ENCODE measurements at regions not wholly inside any gene's neighbourhood (a gene's known extent, or its start where the extent isn't known, plus 50 kb on each side); places are given as distances from the start of the nearest gene placed in this dataset.
A peak's percentile ranks its signal among the peaks of the same experiment; 100 is the strongest.

DNA sequence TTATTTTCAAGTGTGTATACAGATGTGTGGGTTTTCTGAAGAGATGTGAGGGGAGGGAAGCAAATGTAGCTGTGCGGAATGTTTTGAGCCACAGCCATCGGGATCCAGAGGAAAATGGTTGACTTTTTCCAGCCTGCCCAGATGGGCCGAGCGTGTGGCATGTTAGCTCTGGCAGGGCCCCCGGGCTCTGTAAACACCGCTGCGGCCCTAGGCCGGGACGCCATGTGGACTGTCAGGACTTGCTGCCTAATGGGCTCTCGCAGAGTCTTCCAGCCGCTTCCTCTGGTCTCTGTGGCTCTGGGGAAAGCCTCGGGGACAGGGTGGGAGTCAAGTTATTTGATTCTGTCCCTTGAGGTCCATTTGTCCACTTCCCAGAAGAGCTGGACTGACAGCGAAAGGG, 109.6 kb upstream of the PTCH1 start:
- DNase-seq (ENCODE audit: low spot score) = no peak

DNA sequence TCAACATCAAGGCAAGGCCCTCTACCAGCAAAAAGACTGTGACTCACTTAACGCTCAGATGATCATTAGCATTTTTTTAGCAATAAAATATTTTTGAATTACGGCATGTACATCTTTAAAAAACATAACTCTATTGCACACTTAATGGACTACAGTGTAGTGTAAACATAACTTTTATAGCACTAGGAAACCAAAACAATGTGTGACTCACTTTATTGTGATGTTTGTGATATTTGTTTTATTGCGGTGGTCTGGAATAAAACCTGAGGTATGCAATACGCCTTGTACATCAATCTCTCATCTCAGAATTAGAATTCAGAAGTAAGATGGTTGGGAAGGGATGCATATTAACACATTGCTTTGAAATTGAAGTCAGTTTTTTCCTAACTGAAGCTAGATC, 106.9 kb upstream of the PTCH1 start:
- DNase-seq (ENCODE audit: low spot score) = no peak

DNA sequence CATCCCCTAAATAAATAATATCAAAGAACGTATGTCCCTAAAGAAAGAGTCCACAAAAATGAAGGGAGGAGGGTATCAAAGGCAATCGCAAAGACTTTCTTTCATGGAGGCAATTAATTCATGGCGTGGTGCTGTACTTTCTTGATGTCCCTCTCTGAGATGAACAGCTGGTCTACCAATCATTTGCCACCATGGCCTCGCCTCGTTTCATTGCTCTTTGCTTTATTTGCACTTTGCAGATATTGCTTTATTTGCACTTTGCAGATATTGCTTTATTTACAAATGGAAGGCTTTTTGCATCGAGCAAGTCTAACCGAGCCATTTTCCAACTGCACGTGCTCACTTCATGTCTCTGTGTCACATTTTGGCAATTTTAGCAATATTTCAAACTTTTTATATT, 104.0 kb upstream of the PTCH1 start:
- DNase-seq (ENCODE audit: low spot score) = no peak

DNA sequence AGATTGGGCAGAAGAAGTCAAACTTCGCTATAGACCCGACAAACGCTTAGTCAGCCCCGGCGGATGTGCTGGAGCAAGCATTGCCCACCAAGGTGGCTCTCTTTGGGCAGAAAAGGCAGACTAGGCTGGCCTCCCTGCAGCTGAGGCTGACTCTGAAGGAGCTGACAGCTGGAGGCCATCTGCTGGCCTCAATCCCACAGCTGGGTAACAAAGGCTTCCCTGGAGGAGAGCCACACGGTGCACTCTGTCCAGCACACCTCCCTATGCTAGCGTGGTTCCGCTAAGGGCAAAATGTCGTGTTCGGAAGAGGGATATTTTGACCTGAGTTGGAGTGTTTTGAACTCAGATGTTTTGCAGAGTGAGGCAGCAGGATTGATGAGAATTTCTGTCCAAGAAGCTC, 103.5 kb upstream of the PTCH1 start:
- no peak for DNase-seq (ENCODE audit: low spot score)

DNA sequence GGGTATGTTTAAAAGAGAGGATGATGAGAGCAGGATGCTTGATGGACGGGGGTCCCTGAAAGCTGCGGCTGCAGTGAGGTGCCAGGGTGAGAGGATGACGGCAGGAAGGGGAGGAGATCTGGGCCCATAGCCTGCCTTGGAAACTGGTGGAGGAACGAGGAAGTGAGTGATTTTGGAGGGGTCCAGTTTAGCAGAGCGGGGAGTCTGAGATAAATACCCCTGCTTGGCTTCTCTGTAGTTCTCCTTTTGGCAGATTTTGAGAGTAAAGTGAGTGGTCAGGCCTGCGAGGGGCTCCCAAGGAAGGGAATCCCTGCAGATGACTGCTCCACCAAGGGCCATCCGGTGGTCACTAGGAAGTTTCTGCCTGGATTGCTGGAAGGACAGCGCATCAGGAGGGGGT, 98.5 kb upstream of the PTCH1 start:
- no peak for DNase-seq (ENCODE audit: low spot score)

DNA sequence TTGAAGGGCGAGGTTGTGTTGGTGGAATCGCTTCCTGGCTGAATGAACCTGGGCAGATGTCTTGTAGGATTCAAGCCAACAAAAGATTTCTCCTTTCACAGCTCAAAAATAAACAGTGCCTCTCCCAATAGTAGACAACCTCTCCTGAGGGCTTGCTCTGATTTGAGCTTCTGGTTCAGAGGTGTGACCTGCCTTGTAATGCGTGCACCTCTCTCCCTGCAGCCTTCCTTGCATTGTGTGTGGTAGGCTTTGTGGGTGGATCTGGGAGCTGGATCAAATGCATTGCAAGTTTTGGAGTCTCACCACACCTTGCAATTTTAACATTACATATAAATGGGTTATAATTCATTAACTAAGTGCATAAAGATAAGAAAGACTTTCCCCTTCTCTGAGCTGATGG, 96.9 kb upstream of the PTCH1 start:
- DNase-seq (ENCODE audit: low spot score) = no peak

DNA sequence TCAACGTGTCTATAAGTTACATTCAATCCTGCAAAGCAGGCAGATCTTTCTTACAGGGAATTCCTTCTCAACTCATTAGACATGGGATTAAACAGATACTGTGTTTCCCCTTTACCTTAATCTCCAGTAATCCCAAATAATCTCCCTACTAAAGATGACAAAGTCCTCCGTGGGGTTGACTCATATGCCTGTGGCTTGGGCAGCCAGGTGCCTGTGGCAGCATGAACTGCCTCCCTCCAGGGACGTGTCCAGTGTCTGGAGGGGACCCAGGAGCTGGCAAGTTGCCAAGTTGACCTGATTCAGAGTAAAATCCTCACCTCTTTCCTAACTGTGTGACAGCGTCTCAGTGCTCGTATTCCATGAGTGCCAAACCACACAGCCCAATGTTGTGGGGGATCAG, 94.6 kb upstream of the PTCH1 start:
- DNase-seq (ENCODE audit: low spot score) = no peak

DNA sequence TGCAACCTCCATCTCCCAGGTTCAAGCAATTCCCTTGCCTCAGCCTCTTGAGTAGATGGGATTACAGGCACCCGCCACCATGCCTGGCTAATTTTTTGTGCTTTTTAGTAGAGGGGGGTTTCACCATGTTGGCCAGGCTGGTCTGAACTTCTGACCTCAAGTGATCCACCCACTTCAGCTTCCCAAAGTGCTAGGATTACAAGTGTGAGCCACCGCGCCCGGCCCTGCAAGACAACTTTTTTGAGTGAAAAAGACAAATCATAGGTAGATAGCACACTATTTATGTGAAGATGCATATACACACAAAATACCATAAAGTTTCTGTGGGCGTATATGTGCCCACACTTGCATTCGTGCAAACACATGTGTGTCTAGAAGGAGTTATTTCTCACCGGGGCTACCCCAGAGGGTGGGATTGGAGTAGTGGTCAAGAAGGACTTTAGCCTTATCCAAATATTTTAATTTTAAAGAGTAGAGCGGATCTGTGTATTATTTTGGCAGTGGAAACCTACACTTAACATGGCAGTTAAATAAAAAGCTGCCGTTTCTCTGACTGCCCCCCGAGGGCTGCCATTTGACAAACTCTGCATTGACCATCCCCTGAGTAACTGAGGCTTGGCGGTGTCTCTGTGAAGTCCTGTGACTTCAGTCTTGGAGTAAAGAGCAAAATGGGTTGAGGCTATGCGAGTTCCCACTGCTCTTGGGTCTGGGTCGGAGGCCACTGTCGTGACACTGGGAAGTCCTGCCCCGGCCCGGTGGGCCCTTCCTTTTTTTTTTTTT, 93.4 kb upstream of the PTCH1 start:
- peak; percentile 57 for DNase-seq (ENCODE audit: low spot score)

DNA sequence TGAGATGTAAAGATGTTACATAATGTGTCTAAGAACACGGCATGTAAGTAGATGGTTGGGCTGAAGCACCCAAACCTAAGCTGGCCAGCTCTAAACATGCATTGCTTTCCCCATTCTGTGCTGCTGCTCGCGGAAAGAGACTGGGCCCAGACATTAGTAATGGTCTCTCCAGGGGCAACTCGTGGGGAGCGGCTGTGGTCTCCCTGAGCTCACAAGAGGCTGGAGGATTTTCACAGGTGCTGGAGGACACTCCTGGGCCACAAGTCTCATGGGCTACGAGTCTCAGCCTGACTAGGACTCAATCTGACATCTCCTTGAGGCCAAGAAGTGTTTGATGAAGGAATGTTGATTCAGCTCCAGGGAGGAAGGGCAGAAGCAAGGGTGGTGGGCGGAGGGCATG, 92.7 kb upstream of the PTCH1 start:
- no peak for DNase-seq (ENCODE audit: low spot score)

DNA sequence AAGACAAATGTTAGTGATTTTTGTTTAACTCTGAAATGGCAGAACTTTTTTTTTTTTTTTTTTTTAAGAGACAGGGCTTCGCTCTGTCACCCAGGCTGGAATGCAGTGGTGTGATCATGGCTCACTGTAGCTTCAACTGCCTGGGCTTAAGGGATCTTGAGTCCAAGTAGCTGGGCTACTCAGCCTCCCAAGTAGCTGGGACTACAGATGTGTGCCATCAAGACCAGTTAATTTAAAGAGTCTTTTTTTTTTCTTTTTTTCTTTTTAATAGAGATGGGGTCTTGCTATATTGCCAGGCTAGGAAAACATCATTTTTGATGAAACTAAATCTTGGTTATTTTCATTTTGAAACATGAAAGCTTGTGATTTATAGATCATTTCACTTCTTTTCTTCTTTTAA, 91.6 kb upstream of the PTCH1 start:
- DNase-seq (ENCODE audit: low spot score) = no peak

DNA sequence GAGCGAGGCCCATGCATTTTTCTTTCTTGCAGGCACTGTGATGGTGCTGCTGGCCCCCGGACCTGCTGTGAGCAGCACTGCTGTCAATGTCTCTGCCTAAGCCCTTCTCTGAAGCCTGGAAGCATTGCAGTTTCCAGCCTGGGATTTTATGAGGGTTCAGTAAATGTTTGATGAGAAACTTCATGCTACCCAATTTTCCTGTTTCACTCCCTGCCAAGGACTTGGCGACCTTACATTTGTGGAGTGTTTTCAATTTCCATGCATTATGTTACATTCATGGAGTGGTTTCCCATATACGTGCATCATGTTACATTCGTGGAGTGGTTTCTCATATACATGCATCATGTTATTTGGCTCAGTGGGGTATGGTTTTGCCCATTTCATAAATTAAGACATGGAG, 90.7 kb upstream of the PTCH1 start:
- no peak for DNase-seq (ENCODE audit: low spot score)

DNA sequence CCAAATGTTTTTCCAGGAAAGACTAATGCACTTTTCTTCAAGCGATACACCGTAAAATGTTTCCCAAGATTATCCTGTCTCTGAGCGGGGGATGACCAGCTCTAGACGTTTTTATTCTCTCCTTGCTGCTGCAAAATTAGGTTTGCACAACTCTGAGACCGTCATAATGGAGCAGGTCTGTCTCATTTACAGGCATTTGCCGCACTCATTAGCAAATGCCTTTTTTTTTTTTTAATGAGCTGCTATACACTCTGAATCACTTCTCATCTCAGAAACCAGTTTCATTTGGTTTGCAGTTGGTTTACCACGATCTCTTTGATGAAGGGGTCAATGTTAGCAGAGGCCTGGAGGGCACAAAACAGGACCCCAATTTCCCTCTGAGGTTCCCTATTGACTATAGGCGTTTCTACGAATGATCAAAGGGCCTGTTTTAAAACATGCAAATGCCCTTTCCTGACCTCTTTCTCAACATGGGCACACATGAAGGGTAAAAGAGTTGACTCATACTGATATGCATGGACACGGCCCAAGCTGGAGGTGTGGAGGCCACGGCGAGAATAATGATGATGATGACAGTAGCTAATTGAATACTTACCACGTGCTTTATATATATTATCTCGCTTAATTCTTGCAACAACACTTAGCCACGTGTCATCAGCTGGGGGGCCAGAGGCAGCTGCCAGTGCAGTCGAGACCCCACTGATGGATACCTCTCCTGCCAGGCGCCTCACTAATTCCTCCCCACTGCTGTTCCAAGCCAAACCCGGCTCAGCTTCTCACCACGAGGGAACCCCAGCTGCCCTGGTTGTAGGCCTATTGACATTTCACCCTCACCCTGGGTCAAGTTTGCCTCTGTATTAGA, 89.9 kb upstream of the PTCH1 start:
- DNase-seq (ENCODE audit: low spot score) = no peak

DNA sequence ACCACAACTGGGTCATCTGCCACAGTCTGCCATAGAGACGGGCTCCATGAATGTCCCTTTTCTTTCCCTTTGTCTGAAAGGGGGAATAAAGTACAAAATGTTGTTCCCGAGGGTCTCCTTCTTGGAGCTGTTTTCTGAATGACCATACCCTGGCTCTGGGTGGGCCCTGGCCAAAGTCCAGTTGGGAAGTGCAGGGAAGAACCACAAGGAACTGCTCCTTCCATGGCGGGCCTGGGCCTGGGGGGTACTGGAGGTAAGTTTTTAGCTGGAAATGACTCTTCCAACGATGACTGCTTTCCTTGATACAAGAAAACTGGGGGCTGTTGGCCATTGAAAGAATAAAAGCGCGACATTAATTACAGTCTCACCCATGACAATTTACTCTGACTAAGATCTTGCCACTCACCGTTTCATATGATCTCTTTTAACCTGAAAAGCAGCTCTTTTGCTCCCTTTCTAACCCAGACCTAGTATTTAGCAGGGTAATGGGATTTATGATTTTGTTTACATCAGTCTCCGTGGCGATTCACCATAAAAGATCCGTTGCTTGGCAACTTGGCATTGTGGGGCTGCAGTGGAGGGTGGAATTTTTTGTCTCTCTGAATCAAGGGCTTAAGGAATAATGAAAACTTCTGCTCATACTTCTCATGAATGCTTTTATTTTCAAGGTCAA, 89.2 kb upstream of the PTCH1 start:
- DNase-seq (ENCODE audit: low spot score) = no peak

DNA sequence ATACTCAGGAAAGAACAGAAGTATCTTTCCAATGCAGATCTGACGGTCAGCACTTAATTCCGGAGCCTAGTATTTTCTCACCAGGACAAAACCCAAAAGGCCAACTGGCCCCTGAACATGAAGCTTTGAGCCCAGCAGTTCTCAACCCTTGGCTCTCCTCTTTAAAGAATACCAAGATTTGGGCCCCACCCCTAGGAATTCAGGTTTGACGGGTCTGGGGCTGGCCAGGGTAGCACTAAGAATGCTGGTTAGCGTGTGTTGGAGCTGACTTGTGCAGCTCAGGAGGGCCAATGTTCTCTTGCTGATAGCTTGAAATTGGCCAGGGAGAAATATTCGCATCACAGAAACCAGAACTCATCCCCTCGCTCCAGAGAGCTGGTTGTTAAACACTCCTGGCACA, 88.3 kb upstream of the PTCH1 start:
- DNase-seq (ENCODE audit: low spot score) = no peak

DNA sequence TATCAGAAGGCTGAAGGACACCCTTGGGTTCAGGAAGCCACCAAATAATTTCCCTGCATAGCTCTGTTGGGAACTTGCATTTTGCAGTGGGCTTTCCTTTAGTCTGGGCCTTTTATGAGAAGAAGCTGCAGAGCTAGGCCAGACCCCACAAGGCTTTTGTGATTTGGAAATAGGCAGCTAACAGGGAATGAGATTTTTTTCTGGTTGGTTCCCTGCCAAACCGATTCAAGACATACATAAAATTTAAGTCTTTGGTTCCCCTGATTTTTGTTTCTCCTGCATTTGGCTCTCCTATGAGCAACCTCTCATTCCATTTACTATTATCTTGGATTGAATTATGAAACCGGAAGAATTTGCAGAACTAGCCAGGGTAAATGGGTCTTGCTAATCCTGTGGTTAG, 81.5 kb upstream of the PTCH1 start:
- DNase-seq (ENCODE audit: low spot score) = no peak

DNA sequence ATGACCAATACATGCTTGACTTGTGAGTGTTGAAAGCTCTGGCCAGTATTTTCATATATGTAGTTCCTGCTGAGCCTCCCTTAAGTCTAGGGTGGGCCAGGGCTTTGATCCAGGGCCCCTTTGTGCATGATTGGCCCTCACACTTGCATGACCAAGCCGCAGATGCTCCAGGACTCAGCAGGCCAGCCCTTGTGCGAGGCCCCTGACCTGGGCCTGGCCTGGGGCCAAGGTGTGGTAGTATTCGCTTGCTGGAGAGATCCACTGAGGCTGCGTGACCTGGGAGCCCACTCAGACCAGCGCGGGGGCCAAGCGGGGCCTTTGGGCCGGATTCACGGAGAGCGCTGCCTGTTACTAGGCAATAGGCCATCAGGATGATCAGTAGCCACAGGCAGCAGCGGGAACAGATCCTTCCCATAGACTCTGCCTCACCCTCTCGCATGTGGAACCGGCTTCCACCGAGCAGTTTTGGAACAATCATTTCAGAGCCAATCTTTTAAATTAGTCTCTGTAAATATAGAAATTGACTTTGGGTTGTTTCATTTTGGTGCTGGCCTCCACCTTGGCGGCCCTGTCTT, 79.0 kb upstream of the PTCH1 start:
- DNase-seq (ENCODE audit: low spot score) = no peak

DNA sequence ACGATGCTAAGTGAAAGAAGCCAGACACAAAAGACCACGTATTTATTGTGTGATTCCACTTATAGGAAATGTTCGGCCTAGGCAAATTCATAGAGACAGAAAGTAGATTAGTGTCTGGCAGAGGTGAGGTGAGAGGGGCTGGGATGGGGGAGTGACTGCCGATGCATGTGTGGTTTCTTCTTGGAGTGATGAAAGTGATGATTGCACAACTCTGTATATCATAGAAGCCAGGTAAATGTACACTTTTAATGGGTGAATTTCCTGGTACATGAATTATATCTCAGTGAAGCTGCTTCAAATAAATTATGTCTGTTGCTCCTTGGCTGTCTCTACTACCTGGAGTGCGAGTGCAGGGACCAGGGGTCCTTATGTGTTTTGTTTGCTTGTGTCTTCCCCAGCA, 76.2 kb upstream of the PTCH1 start:
- DNase-seq (ENCODE audit: low spot score) = no peak

DNA sequence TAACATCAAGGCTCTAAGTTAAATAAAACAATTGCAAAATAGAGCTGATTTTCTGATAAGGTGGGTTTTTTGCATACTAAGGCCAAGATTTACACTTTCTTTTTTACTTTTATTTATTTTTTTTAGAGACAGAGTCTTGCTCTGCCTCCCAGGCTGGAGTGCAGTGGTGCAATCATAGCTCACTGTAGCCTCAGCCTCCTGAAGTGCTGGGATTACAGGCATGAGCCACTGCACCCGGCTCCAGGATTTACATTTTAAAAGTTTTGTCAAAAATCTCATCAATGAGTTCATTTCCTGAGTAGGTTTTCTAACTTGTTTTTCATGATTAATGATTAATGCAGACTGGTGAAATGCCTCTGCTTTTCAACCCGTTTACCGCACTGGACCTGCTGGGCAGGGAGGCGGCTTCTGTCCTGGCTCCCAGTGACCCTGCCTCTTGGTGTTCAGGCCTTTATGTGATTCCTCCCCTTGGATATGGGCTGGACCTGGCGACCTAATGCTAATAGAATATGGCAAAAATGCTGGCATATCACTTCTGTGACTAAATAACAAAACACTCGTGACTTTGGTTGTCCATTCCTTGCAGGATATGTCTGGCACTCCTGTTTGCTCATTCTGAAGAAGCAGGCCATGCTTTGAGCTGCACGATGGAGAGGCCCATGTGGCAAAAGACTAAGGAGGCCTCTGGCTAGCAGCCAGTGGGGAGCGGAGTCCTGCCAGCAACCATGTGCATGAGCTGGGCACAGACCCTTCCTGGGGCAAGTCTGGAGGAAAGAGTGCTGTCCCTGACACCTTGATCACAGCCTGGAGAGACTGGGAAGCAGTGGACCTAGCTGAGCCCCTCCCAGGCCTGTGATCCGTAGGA, 72.2 kb upstream of the PTCH1 start:
- DNase-seq (ENCODE audit: low spot score) = no peak

DNA sequence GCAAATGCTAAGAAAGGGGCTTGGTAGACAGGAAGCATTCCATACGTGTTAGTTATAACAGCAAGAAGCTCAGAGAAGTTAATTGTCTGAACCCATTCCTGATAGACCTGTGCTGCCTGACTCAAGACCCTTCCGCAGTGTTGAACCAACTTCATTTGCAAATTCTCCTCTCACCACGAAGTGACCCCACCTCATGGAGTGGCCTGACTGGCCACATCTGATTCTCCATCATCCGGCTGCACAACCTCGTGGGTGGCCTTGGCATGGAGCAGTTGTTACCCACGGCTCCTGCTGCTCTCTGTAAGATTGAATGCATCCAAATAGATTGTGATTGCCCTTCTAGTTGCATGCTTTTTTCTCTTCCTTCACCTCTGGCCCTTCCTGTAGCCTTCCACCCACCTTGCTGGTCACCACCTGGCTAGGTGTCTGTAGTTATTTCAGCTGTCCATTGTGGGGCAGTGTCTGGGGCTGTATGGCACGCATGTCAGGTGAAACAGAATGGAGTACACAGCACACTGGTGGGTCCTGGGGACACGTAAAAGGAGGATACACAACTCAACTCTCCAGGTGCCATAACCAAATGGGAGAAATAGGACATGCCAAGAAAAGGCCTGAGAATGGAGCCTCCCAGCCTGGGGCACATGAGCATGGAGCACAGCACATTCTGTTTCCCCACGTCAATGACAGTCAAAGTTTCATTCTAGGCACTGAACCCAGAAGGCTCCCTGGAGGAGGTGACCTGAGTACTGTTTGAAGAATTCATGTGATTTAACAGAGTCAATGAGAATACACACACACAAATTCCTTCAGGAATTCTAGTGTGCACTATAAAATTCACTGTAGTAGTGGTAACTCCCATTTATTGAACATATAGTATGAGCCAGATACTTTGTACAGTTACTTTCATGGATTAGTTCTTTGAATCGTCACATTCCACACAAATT, 70.5 kb upstream of the PTCH1 start:
- no peak for DNase-seq (ENCODE audit: low spot score)

DNA sequence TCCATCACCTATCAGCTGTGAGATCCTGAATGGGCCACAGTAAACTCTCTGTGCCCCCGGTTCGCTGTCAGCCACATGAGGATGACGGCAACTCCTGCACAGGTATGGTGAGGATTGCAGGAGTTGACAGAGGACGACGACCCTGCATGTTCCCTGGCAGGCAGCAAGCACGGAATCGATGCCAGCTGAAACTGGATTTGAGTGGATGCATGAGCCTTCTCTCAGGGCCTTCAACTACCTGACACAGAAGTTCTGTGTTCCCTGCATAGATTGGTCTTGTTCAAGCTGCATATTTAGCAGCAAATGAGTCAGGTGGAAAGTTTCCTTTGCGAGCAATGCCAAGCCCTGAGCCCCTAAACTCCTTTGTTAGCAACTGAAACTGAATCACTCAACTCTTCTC, 69.6 kb upstream of the PTCH1 start:
- no peak for DNase-seq (ENCODE audit: low spot score)

All from mesenteric fat pad (tissue), 1 donor.